GM19025 (cell line): ENCODE measurements at regions not wholly inside any gene's neighbourhood (a gene's known extent, or its start where the extent isn't known, plus 50 kb on each side); places are given as distances from the start of the nearest gene placed in this dataset.

Experiments used
- ATAC-seq: cut with Tn5 transposase; IDR thresholded peaks from one replicate; pipeline ENCODE4 v1.9.1; 2021; ENCODE audit warnings: mild to moderate bottlenecking, low read depth, moderate library complexity; ENCODE audit not compliant: unreplicated experiment

DNA sequence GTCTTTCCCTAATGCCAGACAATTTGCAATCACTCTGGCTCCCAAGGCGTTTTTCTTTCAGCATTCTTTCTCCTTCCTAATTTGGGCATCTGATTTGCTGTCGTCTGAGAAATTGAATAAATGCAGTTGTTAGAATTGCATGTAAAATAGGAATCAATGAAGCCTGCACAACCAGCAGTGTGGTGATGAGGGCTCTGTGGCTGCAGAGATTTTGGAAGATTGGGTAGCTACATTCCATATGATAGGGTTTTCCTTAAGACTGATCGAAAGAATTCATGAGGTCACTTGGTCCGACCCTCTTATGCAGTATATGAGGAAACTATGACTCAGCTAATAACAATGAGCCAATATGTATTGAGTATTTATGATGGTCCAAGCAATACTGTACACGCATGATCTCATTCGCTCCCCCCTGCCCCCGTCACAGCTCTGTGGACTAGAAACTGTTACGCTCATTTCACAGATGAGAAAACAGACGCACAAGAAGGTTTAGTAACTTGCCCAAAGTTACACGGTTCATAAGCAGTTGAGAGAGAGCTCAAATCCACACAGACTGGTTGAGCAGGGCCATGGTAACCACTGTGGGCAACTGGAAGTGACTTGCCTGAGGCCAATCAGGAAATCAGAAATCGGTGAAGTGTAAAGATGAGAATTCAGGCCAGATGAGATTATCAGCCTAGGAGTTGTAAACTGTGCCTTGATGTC is 527.2 kb downstream of the GATA3 start:
- ATAC-seq = no peak

DNA sequence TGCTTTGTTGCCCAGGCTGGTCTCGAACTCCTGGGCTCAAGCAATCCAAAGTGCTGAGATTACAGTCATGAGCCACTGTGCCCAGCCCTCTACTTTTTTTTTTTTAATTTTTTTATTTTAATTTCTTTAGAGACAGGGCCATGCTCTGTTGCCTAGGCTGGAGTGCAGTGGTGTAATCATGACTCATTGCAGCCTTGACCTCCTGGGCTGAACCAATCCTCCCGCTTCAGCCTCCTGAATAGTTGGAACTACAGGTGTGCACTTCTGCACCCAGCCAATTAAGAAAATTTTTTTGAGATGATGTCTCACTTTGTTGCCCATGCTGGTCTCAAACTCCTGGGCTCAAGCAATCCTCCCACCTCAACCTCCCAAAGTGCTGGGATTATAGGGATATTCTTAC is 528.6 kb downstream of the GATA3 start:
- ATAC-seq = no peak

DNA sequence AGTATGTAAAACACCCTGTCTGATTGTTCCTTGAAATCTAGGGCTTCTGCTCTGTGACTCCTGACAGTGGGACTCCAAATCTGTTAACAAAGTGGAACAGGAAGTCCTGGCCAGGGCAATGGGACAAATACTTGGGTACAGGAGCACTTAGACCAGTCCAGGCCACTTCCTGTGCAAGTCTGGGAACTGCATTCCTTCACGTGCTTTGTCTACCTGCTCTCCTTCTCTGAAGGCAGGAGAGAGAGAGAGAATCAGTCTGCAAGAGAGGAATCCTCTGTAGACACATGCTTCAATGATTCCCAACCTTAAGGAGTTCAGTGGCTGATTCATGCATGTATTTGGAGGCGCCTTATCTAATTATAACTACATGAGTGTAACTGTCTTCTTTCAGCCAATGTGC is 530.2 kb downstream of the GATA3 start:
- ATAC-seq = no peak

DNA sequence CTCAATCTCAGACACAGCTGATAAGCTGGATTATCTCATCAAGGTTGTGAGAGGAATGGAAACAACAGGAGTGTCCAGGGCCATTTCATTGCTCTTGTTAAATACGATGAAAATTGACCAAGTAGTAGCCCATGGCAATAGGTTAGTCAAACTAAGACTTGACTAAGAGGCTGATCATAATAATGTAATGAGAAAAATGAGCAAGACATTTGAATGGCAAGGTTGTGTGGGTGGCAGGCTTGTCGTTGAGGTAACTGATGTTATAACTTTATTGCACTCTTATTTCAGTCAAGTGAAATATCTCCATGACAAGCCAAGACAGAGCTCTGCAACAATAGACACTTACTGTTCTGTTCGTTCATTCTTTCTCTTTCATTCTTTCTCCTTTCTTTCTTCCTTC is 532.0 kb downstream of the GATA3 start:
- no peak for ATAC-seq

DNA sequence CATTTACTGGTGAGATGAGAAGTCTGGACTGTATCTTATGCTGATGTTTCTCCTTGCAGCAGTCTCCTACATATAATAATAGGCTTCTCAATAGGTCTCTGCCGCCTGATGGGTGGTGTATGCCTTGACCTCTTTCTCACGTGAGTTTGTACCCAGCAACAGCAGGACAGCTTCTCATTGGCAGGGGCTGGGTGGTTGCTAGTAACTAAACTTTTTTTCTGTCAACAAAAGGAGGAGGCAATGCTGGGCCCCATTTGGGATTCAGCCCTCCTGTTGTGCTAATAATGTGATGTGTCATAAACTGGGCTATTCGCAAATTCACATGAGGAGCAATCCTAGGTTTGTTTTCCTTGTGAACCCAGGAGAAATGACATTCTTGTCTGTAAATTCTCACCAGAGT is 533.6 kb downstream of the GATA3 start:
- ATAC-seq = no peak

DNA sequence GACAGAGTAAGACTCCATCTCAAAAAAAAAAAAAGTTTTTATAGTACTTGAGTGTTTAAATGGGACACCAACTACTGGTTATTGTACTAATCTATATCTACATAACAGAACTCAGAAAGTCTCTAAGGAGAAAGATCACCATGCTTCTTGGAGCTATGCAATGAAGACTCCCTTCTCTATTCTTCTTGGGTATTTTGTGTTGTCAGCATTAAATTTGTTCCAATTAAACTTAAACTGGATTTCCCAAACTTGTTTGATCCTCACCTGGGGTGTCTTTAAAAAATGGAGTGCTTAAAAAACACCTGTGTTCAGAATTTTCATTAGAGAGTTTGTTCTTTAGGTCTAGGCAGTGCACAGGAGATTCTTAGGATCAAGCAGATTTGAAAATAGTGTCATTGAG is 536.0 kb downstream of the GATA3 start:
- no peak for ATAC-seq

DNA sequence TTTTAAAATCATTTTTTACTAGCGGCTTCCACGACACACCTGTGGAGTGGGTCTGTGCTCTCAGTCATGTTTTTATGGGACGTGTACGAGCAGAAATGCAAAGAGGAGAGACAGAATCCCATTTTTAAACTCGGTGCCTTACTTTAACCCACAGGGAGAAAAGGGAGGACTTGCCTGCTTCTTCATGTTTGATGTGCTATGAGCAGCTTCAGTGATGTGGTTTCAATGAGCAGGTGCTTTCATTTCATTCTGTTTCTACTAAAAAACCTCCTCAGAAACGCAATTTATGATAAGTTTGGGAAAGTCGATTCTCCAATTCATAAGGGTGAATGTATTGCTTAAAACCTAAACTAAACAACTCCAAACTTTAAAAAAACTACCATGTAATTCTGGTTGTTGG is 537.2 kb downstream of the GATA3 start:
- ATAC-seq = no peak

DNA sequence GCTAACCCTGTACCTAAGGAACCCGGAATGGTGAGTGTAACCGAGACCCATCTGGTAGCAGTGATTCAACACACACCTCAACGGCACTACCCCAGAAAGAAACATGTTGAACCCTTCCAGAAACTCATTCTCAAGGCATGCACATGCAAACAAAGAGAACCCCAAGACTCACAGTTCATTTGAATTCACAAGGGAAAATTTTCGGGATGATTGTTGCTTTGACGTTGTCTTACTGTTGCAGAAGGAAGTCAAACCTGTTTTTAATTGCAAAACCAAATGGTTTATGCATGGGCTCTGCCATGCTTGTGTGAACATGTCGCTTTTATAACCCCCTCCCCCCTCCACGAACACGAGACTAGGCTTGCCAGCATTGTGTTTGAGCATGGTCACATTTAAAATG is 539.7 kb downstream of the GATA3 start:
- ATAC-seq = no peak

DNA sequence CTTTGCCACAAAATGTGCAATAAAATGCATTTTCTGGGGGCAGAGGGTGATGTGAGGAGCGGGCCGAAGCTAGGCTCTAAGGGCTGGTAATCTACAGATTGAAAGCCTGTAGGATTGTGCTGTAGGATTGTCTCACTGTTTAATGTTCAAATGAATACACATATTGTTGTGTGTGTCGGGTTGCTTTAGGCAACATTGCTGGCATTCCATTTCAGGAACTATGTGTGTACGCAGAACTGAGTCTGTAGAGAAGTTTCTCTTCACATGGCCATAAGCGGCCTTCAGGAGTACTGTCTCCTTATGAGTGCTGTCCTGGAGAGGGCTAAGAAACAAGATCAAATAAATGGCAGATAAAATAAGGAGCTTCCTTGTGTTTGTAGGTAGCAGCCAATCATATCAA is 540.2 kb downstream of the GATA3 start:
- ATAC-seq = no peak

DNA sequence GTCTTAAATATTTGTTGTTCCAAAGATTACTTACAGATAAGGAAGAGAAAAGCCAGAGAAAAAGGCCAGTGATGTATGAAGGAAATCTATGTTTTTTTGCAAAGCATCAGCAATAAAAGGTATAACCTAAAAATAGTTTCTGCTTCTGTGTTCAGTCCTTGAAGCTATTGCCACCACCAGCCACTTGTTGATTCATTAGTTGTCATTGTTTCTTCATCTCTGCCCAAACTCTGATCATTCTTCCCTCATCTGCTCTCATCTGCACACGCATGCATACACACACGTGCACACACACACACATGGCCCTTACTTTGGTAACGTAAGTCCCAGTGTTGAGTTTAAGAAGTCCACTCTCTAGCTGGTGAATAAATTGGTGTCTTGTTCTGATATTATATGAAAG is 540.7 kb downstream of the GATA3 start:
- no peak for ATAC-seq

DNA sequence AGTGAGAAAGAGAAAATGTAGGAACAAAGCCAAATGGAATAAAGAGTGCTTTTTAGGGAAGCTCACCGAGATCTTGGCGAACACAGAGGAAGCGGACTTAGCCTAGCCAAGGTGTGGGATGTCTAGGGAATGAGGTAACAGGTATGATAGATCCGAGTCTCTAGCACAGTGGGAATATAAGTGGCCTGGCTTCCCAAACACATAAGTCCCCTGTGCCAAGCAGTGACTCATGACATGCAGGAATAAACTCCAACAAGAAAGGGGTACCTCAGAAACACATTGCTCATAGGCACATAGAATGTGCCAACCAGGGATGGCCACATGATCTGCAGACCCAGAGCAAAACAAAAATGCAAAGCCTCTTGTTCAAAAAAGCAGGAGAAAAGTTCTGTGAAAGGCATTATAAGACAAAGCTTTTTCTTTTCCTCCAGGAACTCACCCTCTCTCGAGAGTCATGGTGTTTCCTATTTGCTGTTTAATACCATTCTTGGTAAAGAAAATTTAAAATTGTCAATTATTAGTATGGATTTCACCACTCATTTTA is 542.5 kb downstream of the GATA3 start:
- no peak for ATAC-seq

DNA sequence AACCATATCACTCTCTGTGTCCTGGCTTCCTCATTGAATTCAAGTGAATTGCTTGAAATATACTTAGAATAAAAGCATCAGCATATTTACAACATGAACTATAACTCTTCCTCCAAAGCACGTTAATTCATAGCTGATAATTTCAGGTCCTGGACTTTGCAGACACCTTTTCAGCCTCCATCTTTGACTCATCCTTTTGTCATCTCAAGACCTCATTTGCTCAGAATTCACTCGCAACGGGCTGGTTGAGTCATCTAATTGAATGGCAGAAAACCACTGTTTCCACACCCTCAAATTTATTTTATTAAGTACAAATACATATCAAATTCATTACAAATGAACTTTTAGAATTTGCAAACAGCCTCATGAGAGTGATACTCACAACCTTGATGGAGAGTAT is 545.7 kb downstream of the GATA3 start:
- ATAC-seq = no peak

DNA sequence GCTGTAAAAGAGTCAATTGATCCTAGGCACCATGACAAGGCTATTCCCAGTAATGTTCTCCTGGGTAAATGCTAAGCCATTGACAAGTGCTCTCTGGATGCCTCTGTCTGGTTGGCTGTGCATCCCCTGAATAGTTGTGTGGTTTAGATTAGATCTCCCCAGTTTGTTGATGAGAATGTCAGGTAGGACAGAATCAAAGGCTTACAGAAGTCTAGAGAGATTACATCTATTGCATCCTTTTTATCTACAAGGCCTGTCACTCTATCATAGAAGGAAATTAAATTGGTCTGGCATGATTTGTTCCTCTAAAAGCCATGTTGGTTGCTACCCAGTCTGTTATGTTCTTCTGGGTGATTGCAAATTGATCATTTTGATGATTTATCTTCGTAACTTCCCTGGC is 548.3 kb downstream of the GATA3 start:
- ATAC-seq = no peak

DNA sequence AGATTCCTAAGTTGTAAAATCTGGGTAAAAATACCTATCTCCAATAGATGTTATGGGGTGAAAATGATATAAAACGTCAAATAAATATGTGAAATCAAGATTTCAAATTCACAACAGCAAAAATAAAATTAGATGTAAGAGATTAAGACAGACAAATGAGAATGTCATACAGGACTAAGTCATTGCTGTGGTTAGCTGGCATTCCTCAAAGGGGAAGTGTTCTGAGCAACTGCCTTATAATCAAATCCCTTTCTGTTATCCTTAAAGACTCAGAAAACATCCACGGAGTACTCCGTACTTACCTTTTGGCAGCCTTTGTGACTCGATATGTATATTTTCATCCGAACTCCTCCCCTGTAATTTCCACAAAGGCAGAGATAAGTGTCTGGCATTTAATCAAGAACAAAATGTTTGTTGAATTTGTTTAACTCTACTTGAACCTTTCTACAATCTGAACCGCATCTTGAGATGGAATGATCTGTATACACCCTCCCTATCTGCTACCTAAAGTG is 559.6 kb downstream of the GATA3 start:
- no peak for ATAC-seq

DNA sequence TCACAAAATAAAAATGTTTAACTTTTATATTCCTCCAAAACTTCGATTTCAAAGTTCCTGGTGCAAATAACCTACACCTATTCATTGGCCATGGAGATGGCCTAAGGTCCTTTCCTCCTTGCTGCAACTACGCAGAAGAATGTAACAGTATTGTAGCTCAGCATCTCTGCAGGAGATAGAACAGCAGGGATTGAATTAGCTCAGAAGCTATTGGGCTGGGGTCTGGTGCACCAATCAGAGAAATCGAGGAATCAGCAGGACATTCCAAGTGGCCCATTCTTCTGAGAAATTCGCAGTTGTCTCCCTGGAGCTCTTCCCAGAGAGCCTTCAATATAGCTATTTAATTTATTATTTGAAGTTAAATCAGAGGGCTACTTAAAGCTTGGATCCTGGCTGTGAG is 560.6 kb downstream of the GATA3 start:
- no peak for ATAC-seq

DNA sequence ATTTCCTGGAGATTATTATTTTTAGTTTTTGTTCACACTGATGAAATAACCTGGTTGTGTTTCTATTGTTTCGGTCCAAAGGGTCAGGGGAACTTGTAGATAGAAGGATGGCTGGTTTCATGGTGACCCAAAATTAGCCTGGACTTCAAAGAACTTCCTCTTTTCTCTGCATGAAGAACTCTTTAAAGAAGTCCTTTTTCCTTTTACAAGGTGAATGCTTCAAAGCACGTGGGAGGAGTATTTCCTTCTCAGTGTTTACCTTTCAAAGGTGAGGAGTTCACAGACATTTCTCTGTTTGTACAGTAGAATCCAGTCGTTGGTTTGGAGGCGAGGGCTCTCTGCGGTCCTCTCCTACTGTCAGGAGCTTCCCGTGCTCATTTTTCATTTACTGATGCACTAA is 561.7 kb downstream of the GATA3 start:
- no peak for ATAC-seq

DNA sequence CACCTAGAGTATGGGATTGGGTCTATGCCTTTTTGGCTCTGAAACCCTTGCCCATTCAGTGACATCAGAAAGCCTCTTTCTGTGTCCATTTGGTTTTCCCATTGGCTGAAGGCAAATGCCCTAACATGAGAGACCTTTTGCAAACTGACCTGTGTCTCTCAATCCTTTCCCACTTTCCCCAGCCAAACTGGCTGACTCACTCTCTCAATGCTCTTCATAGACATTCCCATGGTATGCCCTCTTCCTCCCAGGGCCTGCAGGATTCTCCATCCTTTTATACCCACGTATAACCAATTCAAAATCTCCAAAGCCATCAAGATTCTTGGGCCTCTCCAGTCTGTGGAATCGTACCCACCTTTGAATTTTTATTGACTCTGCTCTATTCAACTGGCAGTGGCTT is 563.3 kb downstream of the GATA3 start:
- ATAC-seq = no peak

DNA sequence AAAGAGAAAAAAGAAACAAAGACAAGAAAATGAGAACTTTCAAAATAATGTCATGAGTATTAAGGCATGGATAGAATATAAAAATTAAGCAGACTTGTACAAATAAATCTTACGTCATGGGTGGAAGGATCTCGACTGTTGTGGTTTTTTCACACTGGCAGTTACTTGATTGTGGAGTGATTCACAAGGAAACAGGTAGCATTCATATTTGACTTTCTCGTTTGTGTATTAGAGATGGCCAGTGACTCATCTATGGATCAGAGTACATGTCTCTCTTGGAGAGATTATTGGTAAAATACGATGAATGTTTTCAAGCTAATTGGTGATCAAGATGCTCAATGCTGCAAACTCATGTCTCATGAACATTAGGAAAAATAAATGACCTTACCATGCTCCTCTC is 564.3 kb downstream of the GATA3 start:
- ATAC-seq = no peak

DNA sequence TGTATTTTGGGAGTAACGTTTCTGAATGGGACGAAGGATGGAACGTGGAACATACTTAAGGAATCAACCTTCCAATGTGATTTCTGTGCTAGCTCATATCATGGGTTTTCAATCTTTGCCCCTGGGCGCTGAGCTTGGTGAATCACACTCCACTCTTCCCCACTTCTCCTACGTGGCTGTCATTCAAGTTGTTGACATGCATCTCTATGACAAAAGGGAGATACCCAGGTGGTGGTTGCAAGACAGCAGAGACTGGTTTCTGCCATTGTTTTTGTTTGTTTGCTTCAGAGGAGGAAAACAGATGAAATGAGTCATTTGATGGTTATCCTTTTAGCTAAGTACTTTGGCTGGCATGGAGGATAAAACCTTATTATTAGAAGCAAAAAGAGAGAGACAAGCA is 573.9 kb downstream of the GATA3 start:
- no peak for ATAC-seq

DNA sequence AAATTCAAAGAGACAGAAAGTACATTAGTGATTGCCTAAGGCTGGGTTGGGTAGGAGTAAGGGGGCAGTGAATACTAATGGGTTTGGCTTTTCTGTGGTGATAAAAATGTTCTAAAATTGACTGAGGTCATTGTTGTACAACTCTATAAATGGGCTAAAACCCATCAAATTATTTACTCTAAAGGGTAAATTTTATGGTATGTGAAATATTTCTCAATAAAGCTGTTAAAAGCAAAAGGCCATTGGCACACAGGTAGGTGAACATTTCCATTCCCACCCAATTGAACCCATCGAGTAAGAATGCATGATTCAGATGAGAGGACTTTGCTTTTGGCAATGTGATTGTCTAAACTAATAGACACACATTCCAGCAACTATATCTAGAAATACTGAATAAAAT is 579.4 kb downstream of the GATA3 start:
- ATAC-seq = no peak

DNA sequence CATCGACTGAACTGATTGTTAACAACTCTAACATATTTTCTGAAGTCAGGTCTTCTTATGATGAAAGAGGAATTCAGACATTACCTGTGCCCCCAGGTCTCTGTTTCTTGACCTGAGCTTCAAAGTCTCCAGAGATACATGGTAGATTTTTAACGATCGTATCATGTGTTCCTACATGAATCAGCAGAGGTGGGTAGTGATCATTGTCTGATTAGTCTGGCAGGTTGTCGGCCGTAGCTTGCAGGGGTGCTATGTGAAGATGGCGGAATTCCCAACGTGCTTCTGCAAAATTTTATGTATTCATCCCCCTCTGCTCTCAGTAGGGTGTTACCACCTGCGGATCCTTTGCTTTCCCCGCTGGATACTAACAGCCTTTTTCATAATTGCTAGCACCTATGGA is 581.9 kb downstream of the GATA3 start:
- no peak for ATAC-seq

DNA sequence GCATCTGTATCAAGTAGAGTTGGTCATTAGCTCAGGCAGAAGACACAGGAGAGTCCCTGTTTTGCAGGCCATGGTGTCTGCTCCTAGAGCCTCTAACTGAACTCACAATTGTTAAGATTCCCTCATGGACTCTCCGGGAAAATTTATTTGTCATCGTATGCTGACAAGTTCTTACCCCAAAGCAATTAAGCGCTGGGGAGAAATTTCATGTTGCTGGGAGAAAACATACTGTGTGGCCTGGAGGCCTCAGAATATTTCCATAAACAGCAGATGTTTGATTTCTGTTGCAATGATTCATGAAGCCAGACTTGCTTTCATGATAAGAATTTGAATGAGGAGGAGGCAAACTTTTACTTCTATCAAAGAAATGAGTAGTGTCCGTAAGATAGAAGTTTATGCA is 583.2 kb downstream of the GATA3 start:
- ATAC-seq = no peak
